ENCODE measurements at regions not wholly inside any gene's neighbourhood (a gene's known extent, or its start where the extent isn't known, plus 50 kb on each side); places are given as distances from the start of the nearest gene placed in this dataset.

- no peak for DNase-seq (ENCODE audit: low read depth)
Observed at GRCh38 chr3:120838441-120839091, 69.4 kb upstream of the STXBP5L start.

DNA sequence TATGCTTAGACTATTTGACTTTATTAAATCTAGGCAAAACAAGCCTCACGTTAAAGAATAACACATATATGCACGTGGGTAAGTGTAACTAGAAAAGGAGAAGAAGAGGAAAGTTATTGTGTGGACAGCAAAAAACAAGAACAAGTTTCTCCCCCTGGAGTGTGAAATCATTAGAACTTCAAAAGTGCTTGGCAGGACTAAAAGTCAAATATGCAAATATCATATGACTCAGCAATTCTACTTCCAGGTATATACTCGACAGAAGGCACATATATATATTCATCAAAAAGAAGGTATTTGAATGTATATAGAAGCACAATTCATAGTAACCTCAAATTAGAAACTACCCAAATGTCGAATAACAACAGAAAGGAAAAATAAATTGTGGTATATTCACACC, 68.9 kb upstream of the STXBP5L start:
- H3K4me3 ChIP-seq (ENCODE audit: low read depth, low read length): no peak overlapping the region
- DNase-seq (ENCODE audit: low read depth): no peak

More at GRCh38 chr3:120838441-120839091, 69.4 kb upstream of the STXBP5L start:
- no peak overlapping the region for H3K4me3 ChIP-seq (ENCODE audit: low read depth, low read length)

DNA sequence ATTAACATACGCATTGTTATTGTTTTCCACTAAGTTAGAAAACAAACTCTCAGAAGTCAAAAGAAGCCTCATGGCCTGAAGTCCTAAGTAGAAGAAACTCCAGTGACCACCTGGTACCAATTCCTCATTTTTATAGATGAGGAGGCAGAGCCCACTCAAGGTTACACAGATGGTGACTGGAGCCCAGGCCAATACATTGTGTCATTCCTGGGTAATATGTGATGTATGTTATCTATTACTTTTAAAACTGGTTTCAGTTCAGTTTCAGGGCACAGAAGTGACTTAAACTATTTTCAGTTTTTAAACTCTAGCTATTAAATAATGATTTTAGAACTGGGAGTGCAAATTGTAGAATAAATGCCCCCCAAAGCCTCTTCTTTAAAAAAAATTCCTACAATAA, 66.7 kb upstream of the STXBP5L start:
- no peak for DNase-seq (ENCODE audit: low read depth)
- no peak overlapping the region for H3K4me3 ChIP-seq (ENCODE audit: low read depth, low read length)

DNA sequence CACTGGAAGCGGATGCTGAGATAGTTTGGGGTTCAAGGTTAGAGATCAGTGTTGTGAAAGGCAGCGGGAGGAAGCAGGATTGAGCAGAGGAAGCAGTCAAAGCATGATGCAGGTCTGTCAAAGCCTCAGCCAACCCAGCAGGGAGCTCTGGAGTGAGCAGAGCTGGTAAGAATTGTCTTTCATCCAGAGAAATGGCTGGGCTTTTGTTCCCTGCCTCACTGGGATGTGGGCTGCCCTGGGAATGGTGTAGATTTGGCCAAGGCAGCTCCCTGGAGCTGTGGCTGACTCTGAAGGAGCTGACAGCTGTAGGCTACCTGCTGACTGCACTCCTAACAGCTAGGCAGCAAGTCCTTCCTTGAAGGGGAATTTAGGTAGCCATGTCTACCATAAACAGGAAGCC, 61.9 kb upstream of the STXBP5L start:
- DNase-seq (ENCODE audit: low read depth): no peak
- no peak overlapping the region for H3K4me3 ChIP-seq (ENCODE audit: low read depth, low read length)

DNA sequence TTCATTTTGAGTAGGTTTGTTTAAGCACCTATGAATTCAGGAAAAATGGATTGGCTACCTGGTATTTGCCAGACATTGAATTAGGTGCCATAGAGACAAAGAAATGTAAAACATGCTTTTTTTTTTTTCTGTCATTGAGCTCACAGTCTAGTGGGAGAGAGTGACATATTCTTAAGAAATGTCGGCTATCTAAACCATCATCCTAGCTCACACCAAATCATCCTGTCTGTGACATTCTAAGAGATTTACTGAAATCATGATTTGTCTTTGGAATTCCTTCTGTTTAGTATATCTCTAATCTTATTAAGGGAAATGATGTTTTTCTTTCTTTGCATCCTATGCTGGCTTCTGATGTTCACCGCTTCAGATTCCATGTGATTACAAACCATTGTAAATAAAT, 59.5 kb upstream of the STXBP5L start:
- H3K4me3 ChIP-seq (ENCODE audit: low read depth, low read length): no peak overlapping the region
- DNase-seq (ENCODE audit: low read depth): no peak

DNA sequence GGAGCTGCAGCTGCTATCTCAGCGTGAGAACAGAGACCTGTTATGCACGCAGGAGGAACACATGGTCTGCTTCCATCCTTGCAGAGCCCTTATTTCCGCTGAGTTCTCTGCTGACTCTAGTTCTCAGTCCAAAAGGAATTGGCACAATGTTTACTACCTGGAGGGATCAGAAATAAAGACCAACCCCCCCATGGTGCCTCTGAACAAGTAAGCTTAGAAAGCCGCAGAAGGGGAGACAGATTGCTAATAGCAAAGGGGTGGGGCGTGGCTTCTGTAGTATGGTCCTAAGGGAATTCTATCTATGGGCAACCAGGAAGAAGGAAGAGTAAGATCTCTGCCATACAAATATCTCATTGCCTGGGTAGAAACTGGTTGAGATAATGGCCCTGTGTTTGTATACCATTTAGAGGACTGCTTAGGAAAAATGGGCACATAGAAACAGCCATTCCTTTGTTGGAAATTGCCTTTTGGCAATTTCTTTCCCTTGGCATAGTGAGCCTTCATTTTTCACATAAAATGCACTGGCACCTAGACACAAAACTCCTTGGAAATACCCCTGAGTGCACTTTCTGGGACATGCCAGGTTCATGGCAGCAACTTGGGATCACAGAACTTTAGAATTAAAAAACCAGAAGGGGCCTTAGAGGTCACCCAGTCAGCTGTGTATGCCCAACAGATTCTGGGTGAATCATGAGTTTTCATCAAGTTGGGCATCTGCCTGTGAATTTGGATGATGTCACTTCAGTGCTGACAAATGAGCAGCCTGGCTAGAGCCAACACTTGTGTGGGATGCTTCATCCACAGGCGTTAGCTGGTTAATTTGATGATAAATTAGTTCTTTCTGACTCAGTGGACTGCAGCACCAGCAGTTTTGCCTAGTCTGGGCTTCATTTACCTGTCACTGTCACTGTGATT, 57.4 kb upstream of the STXBP5L start:
- no peak for DNase-seq (ENCODE audit: low read depth)
- H3K4me3 ChIP-seq (ENCODE audit: low read depth, low read length): no peak overlapping the region

DNA sequence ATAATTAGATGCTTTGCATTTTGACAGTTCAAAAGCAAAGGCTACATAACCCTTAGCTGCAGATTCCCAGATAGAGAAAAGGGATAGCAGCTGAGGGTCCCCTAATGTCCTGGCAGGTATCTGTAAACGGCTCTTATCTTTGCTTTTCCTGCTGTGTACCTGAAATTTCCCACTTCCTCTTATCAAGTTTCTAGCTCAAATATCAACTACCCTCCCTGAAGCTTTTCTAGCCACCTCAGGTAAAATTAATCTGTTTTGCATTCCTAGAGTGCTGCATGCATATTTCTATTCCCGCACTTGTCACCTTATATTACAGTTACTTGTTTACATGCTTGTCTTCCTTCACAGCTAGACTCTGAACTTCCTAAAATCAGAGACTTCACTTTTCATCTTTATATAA, 55.6 kb upstream of the STXBP5L start:
- DNase-seq (ENCODE audit: low read depth): no peak
- no peak overlapping the region for H3K4me3 ChIP-seq (ENCODE audit: low read depth, low read length)

DNA sequence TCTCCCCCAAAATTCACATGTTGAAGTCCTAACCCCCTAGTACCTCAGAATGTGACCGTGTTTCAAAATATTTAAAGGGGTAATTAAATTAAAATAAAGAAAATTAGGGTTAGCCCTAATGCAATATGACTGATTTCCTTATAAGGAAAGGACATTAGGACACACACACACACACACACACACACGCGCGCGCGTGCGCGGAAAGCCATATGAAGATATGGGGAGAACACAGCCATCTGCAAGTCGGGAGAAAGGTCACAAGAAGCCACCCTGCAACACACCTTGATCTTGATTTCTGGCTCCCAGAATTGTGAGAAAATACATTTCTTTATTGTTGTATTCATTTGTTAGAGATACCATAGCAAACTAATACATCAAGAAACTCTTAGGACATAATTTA, 54.6 kb upstream of the STXBP5L start:
- DNase-seq (ENCODE audit: low read depth): no peak
- no peak overlapping the region for H3K4me3 ChIP-seq (ENCODE audit: low read depth, low read length)

DNA sequence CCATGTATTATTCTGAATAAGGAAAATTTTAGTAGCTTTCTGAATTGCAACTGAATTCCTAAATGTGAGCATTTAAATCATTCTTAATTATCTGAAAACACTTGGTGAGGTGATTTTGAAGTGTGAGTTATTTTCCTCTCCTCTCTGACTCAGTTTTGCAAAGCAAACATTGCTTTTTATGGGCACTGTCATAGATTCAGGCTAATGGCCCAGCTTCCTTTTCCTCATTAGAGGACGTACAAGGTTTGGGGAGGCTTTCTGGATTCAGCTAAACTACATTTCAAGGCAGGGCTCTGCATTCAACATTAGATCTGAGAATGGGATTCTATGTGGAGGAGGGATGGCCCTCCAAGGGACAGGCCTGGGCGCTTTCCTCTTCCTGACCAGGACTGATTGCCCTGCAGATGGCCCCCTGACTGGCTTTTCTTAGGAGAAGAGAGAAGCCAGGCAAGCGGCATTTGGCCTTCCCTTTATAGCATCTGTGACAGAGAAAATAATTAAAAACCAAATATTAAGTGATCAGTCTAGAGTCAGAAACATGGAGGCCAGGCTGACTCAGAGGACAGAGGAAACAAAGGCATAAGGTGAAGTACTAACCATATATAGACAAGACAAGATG, 53.0 kb upstream of the STXBP5L start:
- no peak for DNase-seq (ENCODE audit: low read depth)
- H3K4me3 ChIP-seq (ENCODE audit: low read depth, low read length): no peak overlapping the region

DNA sequence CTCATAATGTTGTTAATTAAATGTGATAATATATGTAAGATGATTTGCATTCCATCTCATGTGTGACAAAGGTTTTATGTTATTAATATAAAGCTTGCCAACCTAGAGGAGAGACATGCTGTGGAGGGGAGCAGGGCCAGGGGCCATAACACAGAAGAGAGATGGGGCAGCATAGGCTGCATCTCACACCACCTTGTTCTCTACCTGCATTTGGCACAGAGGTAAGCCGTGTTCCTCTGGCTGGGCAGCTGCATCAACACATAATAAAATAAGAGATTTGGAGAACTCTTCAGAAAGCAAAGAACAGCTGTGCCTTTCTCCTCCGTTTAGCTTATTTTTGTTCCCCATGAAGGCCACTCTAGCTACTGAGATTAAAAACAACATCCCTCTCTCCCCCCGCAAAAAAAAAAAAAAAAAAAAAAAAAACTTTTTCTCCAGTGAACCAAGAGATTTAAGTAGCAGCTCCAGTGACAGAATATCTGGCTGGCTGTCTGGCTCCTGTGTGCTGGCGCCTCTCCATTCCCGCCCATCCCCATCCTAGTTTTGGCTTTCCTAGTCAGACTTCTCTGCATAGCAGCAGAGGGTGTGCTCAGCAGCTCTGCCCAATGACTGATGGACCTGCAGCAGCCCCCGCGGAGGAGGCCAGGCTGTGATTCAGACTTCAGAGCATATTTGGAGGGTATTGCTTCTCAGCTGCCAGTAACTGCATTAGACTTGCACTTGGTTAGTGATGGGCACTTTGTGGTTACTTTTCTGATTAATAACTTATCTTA, 52.2 kb upstream of the STXBP5L start:
- DNase-seq (ENCODE audit: low read depth): peak; percentile 44
- H3K4me3 ChIP-seq (ENCODE audit: low read depth, low read length): no peak overlapping the region

Data from skeletal muscle cell (primary cell).